Endothelial cell of umbilical vein (primary cell): ENCODE measurements at regions not wholly inside any gene's neighbourhood (a gene's known extent, or its start where the extent isn't known, plus 50 kb on each side); places are given as distances from the start of the nearest gene placed in this dataset.

Source experiments
- BruUV-seq: library from RNA; stranded (reverse); fragments of 400-500 nt; replicated peaks from 2 replicates; lab custom pipeline; 2021; lab: Mats Ljungman, UMichigan
- CTCF ChIA-PET: fragments of 300-600, 350-600 bp; sonication (Branson Sonifier 250); formaldehyde crosslinking; loops from one replicate; lab custom pipeline; 2021; ENCODE audit warnings: antibody characterized with exemption, inconsistent platforms; lab: Charles Lee
- POLR2A ChIA-PET: fragments of 300-600, 350-600 bp; sonication (Branson Sonifier 250); formaldehyde crosslinking; loops from one replicate; lab custom pipeline; 2021; ENCODE audit warnings: antibody characterized with exemption, inconsistent platforms; lab: Charles Lee
- DNase-seq: peaks from one replicate; pipeline ENCODE4 v3.0.0-alpha.2; 2011; ENCODE audit warnings: low read depth, low spot score
- FAIRE-seq: peaks from 2 replicates; lab custom pipeline; 2011; peaks lifted over from hg19 to GRCh38; lab: Jason Lieb, UNC
- H2AFZ ChIP-seq: 2 replicates; pipeline ENCODE4 v1.6.0; 2012; ENCODE audit warnings: low read depth, low read length, control low read depth, inconsistent platforms
- H3K27ac ChIP-seq: 2 replicates; pipeline ENCODE4 v1.5.1; 2011; ENCODE audit warnings: low read depth, mild to moderate bottlenecking, control low read depth, low read length, moderate library complexity; ENCODE audit not compliant: insufficient read depth
- H3K27me3 ChIP-seq, 2 experiments: 2 replicates each; pipeline versions ENCODE4 v1.6.0 to v1.6.1; 2011; ENCODE audit warnings: low read length in 2 of 2, mixed read lengths in 1 of 2; ENCODE audit not compliant: control insufficient read depth in 2 of 2, insufficient read depth in 2 of 2
- H3K36me3 ChIP-seq, 2 experiments: 2 replicates in 1 of 2; 3 replicates in 1 of 2; pipeline ENCODE4 v1.5.1; 2011; ENCODE audit warnings: low read length in 2 of 2, mild to moderate bottlenecking in 1 of 2, moderate library complexity in 1 of 2; ENCODE audit not compliant: control insufficient read depth in 2 of 2, insufficient read depth in 2 of 2; ENCODE audit errors: extremely low read depth in 1 of 2
- H3K4me1 ChIP-seq: 3 replicates; pipeline ENCODE4 v1.5.1; 2011; ENCODE audit warnings: mild to moderate bottlenecking, low read length; ENCODE audit not compliant: control insufficient read depth, insufficient read depth; ENCODE audit errors: extremely low read depth
- H3K4me2 ChIP-seq: 2 replicates; pipeline ENCODE4 v1.6.1; 2011; ENCODE audit warnings: low read length, control low read depth, mixed read lengths; ENCODE audit not compliant: insufficient read depth
- H3K4me3 ChIP-seq, 3 experiments: fragments of 200-600 bp in 1 of 3; sonication (generic), shearing (Covaris generic) in 1 of 3; replicated peaks in 1 of 3; 2 replicates each; pipeline ENCODE4 v1.5.1; 2011 to 2016; ENCODE audit warnings: control low read depth in 3 of 3, low read length in 3 of 3, mild to moderate bottlenecking in 2 of 3, inconsistent platforms in 1 of 3, low read depth in 1 of 3, moderate library complexity in 1 of 3; ENCODE audit not compliant: insufficient read depth in 1 of 3
- H3K79me2 ChIP-seq: 2 replicates; pipeline ENCODE4 v1.6.0; 2012; ENCODE audit warnings: low read length, inconsistent platforms; ENCODE audit not compliant: control insufficient read depth, insufficient read depth
- H3K9ac ChIP-seq: replicated peaks from 2 replicates; pipeline ENCODE3; 2011; ENCODE audit warnings: low read length, control low read depth; ENCODE audit not compliant: insufficient read depth; ENCODE audit errors: extremely low read depth
- H3K9me1 ChIP-seq: replicated peaks from 3 replicates; pipeline ENCODE4 v1.6.0; 2011; ENCODE audit warnings: mild to moderate bottlenecking, low read length; ENCODE audit not compliant: control insufficient read depth, insufficient read depth; ENCODE audit errors: extremely low read depth
- H3K9me3 ChIP-seq: replicated peaks from 2 replicates; pipeline ENCODE4 v1.5.1; 2012; ENCODE audit warnings: low read length, inconsistent platforms; ENCODE audit not compliant: control insufficient read depth, insufficient read depth
- H4K20me1 ChIP-seq: replicated peaks from 2 replicates; pipeline ENCODE3; 2011; ENCODE audit warnings: mild to moderate bottlenecking, low read length; ENCODE audit not compliant: control insufficient read depth, insufficient read depth; ENCODE audit errors: extremely low read depth
- CTCF ChIP-seq, 2 donors: IDR thresholded peaks; 1 replicate in 1 of 2; 2 replicates in 1 of 2; pipeline ENCODE4 v1.5.1; 2011; ENCODE audit warnings: low read length in 2 of 2, mild to moderate bottlenecking in 2 of 2, moderate library complexity in 2 of 2, control low read depth in 1 of 2, inconsistent platforms in 1 of 2, low read depth in 1 of 2; ENCODE audit not compliant: insufficient read depth in 1 of 2; ENCODE audit errors: extremely low read depth in 1 of 2
- EZH2 ChIP-seq: IDR thresholded peaks from 2 replicates; pipeline ENCODE4 v1.6.1; 2012; ENCODE audit warnings: borderline replicate concordance, low read depth, mild to moderate bottlenecking, moderate library complexity, low read length, inconsistent platforms; ENCODE audit not compliant: severe bottlenecking
- FOS ChIP-seq: IDR thresholded peaks from 2 replicates; pipeline ENCODE4 v1.6.1; 2011; ENCODE audit warnings: mild to moderate bottlenecking, low read length, moderate library complexity, borderline replicate concordance; ENCODE audit not compliant: insufficient read depth
- GATA2 ChIP-seq: IDR thresholded peaks from 2 replicates; pipeline ENCODE4 v1.7.0; 2011; ENCODE audit warnings: low read depth, mild to moderate bottlenecking, moderate library complexity, mixed read lengths, low read length; ENCODE audit not compliant: insufficient read length, insufficient read depth
- JUN ChIP-seq: IDR thresholded peaks from 2 replicates; pipeline ENCODE4 v1.6.1; 2011; ENCODE audit warnings: borderline replicate concordance, low read depth; ENCODE audit not compliant: insufficient read length, insufficient read depth
- MAX ChIP-seq: IDR thresholded peaks from 2 replicates; pipeline ENCODE4 v1.6.1; 2011; ENCODE audit not compliant: insufficient read depth, insufficient read length
- MYC ChIP-seq: IDR thresholded peaks from one replicate; pipeline ENCODE4 v1.6.1; 2011; ENCODE audit warnings: mild to moderate bottlenecking, low read depth, low read length
- POLR2A ChIP-seq: IDR thresholded peaks from 2 replicates; pipeline ENCODE4 v1.6.1; 2012; ENCODE audit warnings: low read depth, mild to moderate bottlenecking, control low read depth, low read length
- POLR2AphosphoS5 ChIP-seq: IDR thresholded peaks from 2 replicates; pipeline ENCODE4 v1.6.1; 2012; ENCODE audit warnings: low read depth, mild to moderate bottlenecking, control low read depth, low read length, moderate library complexity; ENCODE audit not compliant: insufficient read depth
- dilution Hi-C: fragments of 300-500 bp; cut with MboI; formaldehyde crosslinking; loops from one replicate; pipeline ENCODE4 v1.15.0; 2019; ENCODE audit warnings: low sequenced_read_pairs; ENCODE audit not compliant: extremely low pct_ligation_motif_present
- intact Hi-C: fragments of 100-400 bp; cut with micrococcal nuclease; formaldehyde crosslinking; loops from one replicate; pipeline ENCODE4 v1.10.0; 2022

- dilution Hi-C loops (no loop called here), intact Hi-C loops (no loop called here)
- TF ChIP-seq CTCF (IDR thresholded peaks at IDR 0.05; ENCODE audit: extremely low read depth in 1 of 2, insufficient read depth in 1 of 2, low read depth in 1 of 2, low read length in 2 of 2) (no peak), FOS (no peak), POLR2AphosphoS5 (no peak), GATA2 (no peak)
- no peak for DNase-seq
- Histone ChIP-seq H3K36me3 (no peaks in the 10 kb centered on the region), H2AFZ (no peak overlapping the region), H3K4me1 (no peaks in the 10 kb centered on the region), H3K79me2 (no peaks in the 10 kb centered on the region), H3K27ac (no peak overlapping the region), H3K9me1 (no peaks in the 10 kb centered on the region), H3K9ac (no peak overlapping the region), H3K4me2 (no peak overlapping the region), H3K27me3 (no peaks in the 10 kb centered on the region), H3K9me3 (no peaks in the 10 kb centered on the region), H3K4me3 (no peak overlapping the region), H4K20me1 (no peaks in the 10 kb centered on the region)
- BruUV-seq: no TSS peak
- FAIRE-seq: no peak
- ChIA-PET POLR2A (no interaction called here), CTCF (no interaction called here)
Observed at GRCh38 chr7:52455571-52455970, 579.9 kb upstream of the POM121L12 start.

GRCh38 chr7:52450816-52451215, 584.6 kb upstream of the POM121L12 start:
- no peak overlapping the region for H3K27ac ChIP-seq
- no peak overlapping the region for H3K4me2 ChIP-seq
- H3K4me3 ChIP-seq: no peak overlapping the region
- H3K36me3 ChIP-seq: no peaks in the 10 kb centered on the region
- POLR2A ChIA-PET: no interaction called here
- no peaks in the 10 kb centered on the region for H3K4me1 ChIP-seq
- intact Hi-C loops (no loop called here), dilution Hi-C loops (no loop called here)
- no peak for TF ChIP-seq CTCF (IDR thresholded peaks at IDR 0.05; ENCODE audit: extremely low read depth in 1 of 2, insufficient read depth in 1 of 2, low read depth in 1 of 2, low read length in 2 of 2)
- no peak for TF ChIP-seq JUN
- no peak for TF ChIP-seq FOS
- TF ChIP-seq MAX: no peak
- TF ChIP-seq EZH2: no peak
- TF ChIP-seq POLR2A: no peak
- no peak for TF ChIP-seq GATA2
- no peak for TF ChIP-seq MYC
- no peaks in the 10 kb centered on the region for H3K27me3 ChIP-seq
- no peak for DNase-seq
- no peaks in the 10 kb centered on the region for H4K20me1 ChIP-seq
- H3K79me2 ChIP-seq: no peaks in the 10 kb centered on the region
- H2AFZ ChIP-seq: no peak overlapping the region
- no peak for FAIRE-seq
- no peaks in the 10 kb centered on the region for H3K9me1 ChIP-seq
- no TSS peak for BruUV-seq
- no peaks in the 10 kb centered on the region for H3K9me3 ChIP-seq
- CTCF ChIA-PET: no interaction called here
- H3K9ac ChIP-seq: no peak overlapping the region
